RWPE1 (cell line): ENCODE measurements at regions not wholly inside any gene's neighbourhood (a gene's known extent, or its start where the extent isn't known, plus 50 kb on each side); places are given as distances from the start of the nearest gene placed in this dataset.

Source experiments
- CTCF ChIA-PET: fragments of 350-600 bp; sonication (Branson Sonifier 250); formaldehyde crosslinking; extraction: SDS; loops from one replicate; lab custom pipeline; 2021; lab: Yijun Ruan, JAX
- POLR2A ChIA-PET: fragments of 400-600 bp; formaldehyde crosslinking; extraction: SDS; loops from one replicate; lab custom pipeline; 2020; ENCODE audit warnings: antibody characterized with exemption; ENCODE audit not compliant: low non-redundant PET; lab: Yijun Ruan, JAX
- DNase-seq: peaks from one replicate; pipeline ENCODE4 v3.0.0; 2012; ENCODE audit warnings: low spot score
- H3K27ac ChIP-seq: fragments of 450-650 bp; 2 replicates; pipeline ENCODE4 v1.5.1; 2017
- CTCF ChIP-seq: fragments of 450-650 bp; conservative IDR thresholded peaks from 2 replicates; pipeline ENCODE4 v1.5.1; 2017; ENCODE audit warnings: low read depth, mild to moderate bottlenecking

GRCh38 chr20:6644813-6645628, 122.5 kb upstream of the BMP2 start:
- TF ChIP-seq CTCF = no peak
- POLR2A ChIA-PET = no interaction called here
- CTCF ChIA-PET = interaction anchor here (0.6 kb wide), 1 partner anchor 325 kb away, joined by 3 read pairs; no protein-coding TSS in a partner anchor
- H3K27ac ChIP-seq = no peak overlapping the region
- no peak for DNase-seq

- ChIA-PET POLR2A (no interaction called here), CTCF (no interaction called here)
- TF ChIP-seq CTCF = no peak
- no peak overlapping the region for H3K27ac ChIP-seq
- no peak for DNase-seq
Observed at GRCh38 chr20:6641012-6641411, 126.5 kb upstream of the BMP2 start.

- TF ChIP-seq CTCF = no peak
- no peak overlapping the region for H3K27ac ChIP-seq
- ChIA-PET POLR2A (interaction anchor here (0.8 kb wide), 1 partner anchor 18 kb away, joined by 3 read pairs; no protein-coding TSS in a partner anchor), CTCF (interaction anchor here (0.6 to 1.6 kb wide), 8 partner anchors 14 to 152 kb away, joined by 3 to 6 read pairs (median 4); no protein-coding TSS in a partner anchor)
- no peak for DNase-seq
Observed at GRCh38 chr20:6637160-6637579, 130.3 kb upstream of the BMP2 start.

- H3K27ac ChIP-seq = no peak overlapping the region
- TF ChIP-seq CTCF = peak; percentile 69
- peak; percentile 75 for DNase-seq
- CTCF ChIA-PET = interaction anchor here (0.6 to 1.6 kb wide), 8 partner anchors 14 to 153 kb away, joined by 3 to 6 read pairs (median 4); no protein-coding TSS in a partner anchor
- POLR2A ChIA-PET = interaction anchor here (0.8 kb wide), 1 partner anchor 18 kb away, joined by 3 read pairs; no protein-coding TSS in a partner anchor
Observed at GRCh38 chr20:6636209-6637159, 131.0 kb upstream of the BMP2 start.

GRCh38 chr20:6635034-6635736, 132.3 kb upstream of the BMP2 start:
- ChIA-PET CTCF (interaction anchor here (0.6 to 0.9 kb wide), 3 partner anchors 16 to 215 kb away, joined by 3 to 7 read pairs (median 3); no protein-coding TSS in a partner anchor), POLR2A (no interaction called here)
- H3K27ac ChIP-seq = no peak overlapping the region
- no peak for TF ChIP-seq CTCF
- DNase-seq = no peak
